Neural progenitor cell (in vitro differentiated cells): ENCODE measurements at regions not wholly inside any gene's neighbourhood (a gene's known extent, or its start where the extent isn't known, plus 50 kb on each side); places are given as distances from the start of the nearest gene placed in this dataset.
A peak's percentile ranks its signal among the peaks of the same experiment; 100 is the strongest.

Experiments
- DNase-seq: peaks from one replicate; pipeline ENCODE4 v3.0.0-alpha.2; 2016; ENCODE audit warnings: low spot score
- H2AFZ ChIP-seq: fragments of 200-600 bp; sonication (generic); replicated peaks from 2 replicates; pipeline ENCODE4 v1.6.1; 2016; ENCODE audit warnings: antibody characterized with exemption
- H3F3A ChIP-seq: fragments of 200-600 bp; sonication (generic); 2 replicates; pipeline ENCODE4 v1.6.1; 2016; ENCODE audit warnings: antibody characterized with exemption, low read depth
- H3K27ac ChIP-seq: fragments of 200-600 bp; sonication (generic); 2 replicates; pipeline ENCODE4 v1.5.1; 2016; ENCODE audit warnings: mild to moderate bottlenecking
- H3K27me3 ChIP-seq: fragments of 200-600 bp; sonication (generic); 2 replicates; pipeline ENCODE4 v1.6.1; 2016; ENCODE audit warnings: mild to moderate bottlenecking, moderate library complexity
- H3K36me3 ChIP-seq: fragments of 200-600 bp; sonication (generic); 2 replicates; pipeline ENCODE4 v1.5.1; 2016
- H3K4me1 ChIP-seq: fragments of 200-600 bp; sonication (generic); 2 replicates; pipeline ENCODE4 v1.6.1; 2016; ENCODE audit warnings: mixed run types
- H3K4me2 ChIP-seq: fragments of 200-600 bp; sonication (generic); 2 replicates; pipeline ENCODE4 v1.6.1; 2016
- H3K4me3 ChIP-seq: fragments of 200-600 bp; sonication (generic); 2 replicates; pipeline ENCODE4 v1.5.1; 2016
- H3K79me2 ChIP-seq: fragments of 200-600 bp; sonication (generic); 2 replicates; pipeline ENCODE4 v1.6.1; 2016; ENCODE audit warnings: low read depth
- H3K9ac ChIP-seq: fragments of 200-600 bp; sonication (generic); 2 replicates; pipeline ENCODE4 v1.6.1; 2016
- H3K9me3 ChIP-seq: fragments of 200-600 bp; sonication (generic); 2 replicates; pipeline ENCODE4 v1.5.1; 2016; ENCODE audit warnings: low read depth
- H4K20me1 ChIP-seq: fragments of 200-600 bp; sonication (generic); 2 replicates; pipeline ENCODE4 v1.6.1; 2016; ENCODE audit warnings: low read depth
- H3K27ac Mint-ChIP-seq: 3 replicates; pipeline ENCODE4 v1.8.0; 2021; ENCODE audit warnings: mixed read lengths
- H3K27me3 Mint-ChIP-seq: 2 replicates; pipeline ENCODE4 v1.8.0; 2022; ENCODE audit warnings: low read depth, mild to moderate bottlenecking, inconsistent platforms, moderate library complexity, mixed read lengths; ENCODE audit not compliant: insufficient read depth
- H3K36me3 Mint-ChIP-seq: 3 replicates; pipeline ENCODE4 v1.8.0; 2021; ENCODE audit warnings: mixed read lengths
- H3K4me1 Mint-ChIP-seq: 3 replicates; pipeline ENCODE4 v1.8.0; 2021; ENCODE audit warnings: mixed read lengths
- H3K4me3 Mint-ChIP-seq: 3 replicates; pipeline ENCODE4 v1.8.0; 2021; ENCODE audit warnings: mild to moderate bottlenecking, moderate library complexity, mixed read lengths
- H3K9me3 Mint-ChIP-seq: 3 replicates; pipeline ENCODE4 v1.8.0; 2020; ENCODE audit warnings: mixed read lengths
- EZH2 ChIP-seq: fragments of 200-600 bp; sonication (generic); IDR thresholded peaks from 2 replicates; pipeline ENCODE4 v1.6.1; 2017; ENCODE audit warnings: antibody characterized with exemption, mild to moderate bottlenecking, moderate library complexity
- EZH2phosphoT487 ChIP-seq: fragments of 200-600 bp; sonication (generic); IDR thresholded peaks from 2 replicates; pipeline ENCODE4 v1.6.1; 2017; ENCODE audit warnings: antibody characterized with exemption
- TF ChIP-seq, protein P1 (sequence below): fragments of 200-600 bp; sonication (generic); IDR thresholded peaks from 2 replicates; pipeline ENCODE4 v1.5.1; 2017; ENCODE audit warnings: antibody characterized with exemption, mild to moderate bottlenecking

- Histone ChIP-seq H3K36me3 (no peaks in the 10 kb centered on the region), H3K4me2 (no peak overlapping the region), H3K27me3 (no peaks in the 10 kb centered on the region), H3F3A (no peaks in the 10 kb centered on the region), H3K9ac (no peak overlapping the region), H2AFZ (no peak overlapping the region), H3K4me3 (no peak overlapping the region), H3K4me1 (peaks cover 5% of the 10 kb centered on the region), H3K79me2 (no peaks in the 10 kb centered on the region), H4K20me1 (no peaks in the 10 kb centered on the region), H3K27ac (no peak overlapping the region), H3K9me3 (no peaks in the 10 kb centered on the region)
- Mint-ChIP-seq H3K36me3 (no peaks in the 10 kb centered on the region), H3K4me3 (no peak overlapping the region), H3K4me1 (peaks cover 6% of the 10 kb centered on the region), H3K9me3 (peaks cover 9% of the 10 kb centered on the region), H3K27ac (no peak overlapping the region), H3K27me3 (peaks cover 2% of the 10 kb centered on the region)
- no peak for DNase-seq
- TF ChIP-seq, protein P1, sequence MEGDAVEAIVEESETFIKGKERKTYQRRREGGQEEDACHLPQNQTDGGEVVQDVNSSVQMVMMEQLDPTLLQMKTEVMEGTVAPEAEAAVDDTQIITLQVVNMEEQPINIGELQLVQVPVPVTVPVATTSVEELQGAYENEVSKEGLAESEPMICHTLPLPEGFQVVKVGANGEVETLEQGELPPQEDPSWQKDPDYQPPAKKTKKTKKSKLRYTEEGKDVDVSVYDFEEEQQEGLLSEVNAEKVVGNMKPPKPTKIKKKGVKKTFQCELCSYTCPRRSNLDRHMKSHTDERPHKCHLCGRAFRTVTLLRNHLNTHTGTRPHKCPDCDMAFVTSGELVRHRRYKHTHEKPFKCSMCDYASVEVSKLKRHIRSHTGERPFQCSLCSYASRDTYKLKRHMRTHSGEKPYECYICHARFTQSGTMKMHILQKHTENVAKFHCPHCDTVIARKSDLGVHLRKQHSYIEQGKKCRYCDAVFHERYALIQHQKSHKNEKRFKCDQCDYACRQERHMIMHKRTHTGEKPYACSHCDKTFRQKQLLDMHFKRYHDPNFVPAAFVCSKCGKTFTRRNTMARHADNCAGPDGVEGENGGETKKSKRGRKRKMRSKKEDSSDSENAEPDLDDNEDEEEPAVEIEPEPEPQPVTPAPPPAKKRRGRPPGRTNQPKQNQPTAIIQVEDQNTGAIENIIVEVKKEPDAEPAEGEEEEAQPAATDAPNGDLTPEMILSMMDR = no peak
- TF ChIP-seq EZH2 (no peak), EZH2phosphoT487 (no peak)
Observed at GRCh38 chr20:4534315-4534714, 151.9 kb upstream of the PRNP start.

- H4K20me1 ChIP-seq = no peaks in the 10 kb centered on the region
- no peaks in the 10 kb centered on the region for H3K27me3 ChIP-seq
- H3K27ac Mint-ChIP-seq = no peak overlapping the region
- H3F3A ChIP-seq = no peaks in the 10 kb centered on the region
- H3K27me3 Mint-ChIP-seq = peaks cover 2% of the 10 kb centered on the region
- no peaks in the 10 kb centered on the region for H3K36me3 Mint-ChIP-seq
- no peak overlapping the region for H3K4me3 ChIP-seq
- no peak overlapping the region for H3K27ac ChIP-seq
- H2AFZ ChIP-seq = peak overlapping the region; percentile 76
- DNase-seq = peak; percentile 19
- H3K4me1 Mint-ChIP-seq = peaks cover 6% of the 10 kb centered on the region
- no peaks in the 10 kb centered on the region for H3K36me3 ChIP-seq
- no peaks in the 10 kb centered on the region for H3K9me3 ChIP-seq
- TF ChIP-seq, protein P1 = no peak
- no peak for TF ChIP-seq EZH2phosphoT487
- TF ChIP-seq EZH2 = no peak
- H3K4me3 Mint-ChIP-seq = no peak overlapping the region
- peaks cover 5% of the 10 kb centered on the region for H3K4me1 ChIP-seq
- no peaks in the 10 kb centered on the region for H3K79me2 ChIP-seq
- peaks cover 15% of the 10 kb centered on the region for H3K9me3 Mint-ChIP-seq
- H3K4me2 ChIP-seq = no peak overlapping the region
- H3K9ac ChIP-seq = no peak overlapping the region
Observed at GRCh38 chr20:4533368-4534133, 152.7 kb upstream of the PRNP start.

DNA sequence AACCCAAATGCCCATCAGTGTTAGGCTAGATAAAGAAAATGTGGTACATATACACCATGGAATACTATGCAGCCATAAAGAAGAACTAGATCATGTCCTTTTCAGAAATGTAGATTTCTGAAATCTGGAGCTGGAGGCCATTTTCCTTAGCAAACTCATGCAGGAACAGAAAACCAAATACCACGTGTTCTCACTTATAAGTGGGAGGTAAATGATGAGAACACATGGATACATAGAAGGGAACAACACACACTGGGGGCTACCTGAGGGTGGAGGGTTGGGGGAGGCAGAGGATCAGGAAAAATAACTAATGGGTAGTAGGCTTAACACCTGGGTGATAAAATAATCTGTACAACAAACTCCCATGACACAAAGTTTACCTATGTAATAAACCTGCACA is 153.5 kb upstream of the PRNP start:
- peaks cover 2% of the 10 kb centered on the region for H3K27me3 Mint-ChIP-seq
- no peak overlapping the region for H3K27ac Mint-ChIP-seq
- no peak overlapping the region for H3K4me3 ChIP-seq
- H3K27ac ChIP-seq = no peak overlapping the region
- TF ChIP-seq EZH2phosphoT487 (no peak), EZH2 (no peak)
- TF ChIP-seq, protein P1 = no peak
- peaks cover 5% of the 10 kb centered on the region for H3K4me1 ChIP-seq
- no peaks in the 10 kb centered on the region for H4K20me1 ChIP-seq
- H3K9me3 Mint-ChIP-seq = peaks cover 19% of the 10 kb centered on the region
- no peaks in the 10 kb centered on the region for H3F3A ChIP-seq
- H2AFZ ChIP-seq = no peak overlapping the region
- H3K4me1 Mint-ChIP-seq = peaks cover 6% of the 10 kb centered on the region
- no peaks in the 10 kb centered on the region for H3K36me3 ChIP-seq
- no peak for DNase-seq
- no peak overlapping the region for H3K4me3 Mint-ChIP-seq
- no peaks in the 10 kb centered on the region for H3K36me3 Mint-ChIP-seq
- no peaks in the 10 kb centered on the region for H3K79me2 ChIP-seq
- H3K9me3 ChIP-seq = no peaks in the 10 kb centered on the region
- no peak overlapping the region for H3K9ac ChIP-seq
- H3K4me2 ChIP-seq = no peak overlapping the region
- no peaks in the 10 kb centered on the region for H3K27me3 ChIP-seq
